ENCODE measurements at regions not wholly inside any gene's neighbourhood (a gene's known extent, or its start where the extent isn't known, plus 50 kb on each side); places are given as distances from the start of the nearest gene placed in this dataset.

- Histone ChIP-seq H3K27ac (ENCODE audit: low read length) (no peak overlapping the region), H3K4me3 (ENCODE audit: low read length) (no peak overlapping the region), H3K4me1 (ENCODE audit: low read length) (peaks cover 4% of the 10 kb centered on the region; the same call in 1 of the 2 replicates), H3K27me3 (ENCODE audit: low read depth, low read length) (no peaks in the 10 kb centered on the region), H2AFZ (ENCODE audit: low read depth, low read length) (no peak overlapping the region), H3K36me3 (replicated peaks; ENCODE audit: low read depth, low read length) (no peaks in the 10 kb centered on the region), H3K79me2 (ENCODE audit: low read length) (no peaks in the 10 kb centered on the region), H3K9me3 (ENCODE audit: insufficient read depth, low read length) (no peaks in the 10 kb centered on the region), H3K9ac (ENCODE audit: low read length) (no peak overlapping the region), H3K4me2 (ENCODE audit: low read length) (no peak overlapping the region), H4K20me1 (ENCODE audit: insufficient read depth, low read length) (no peaks in the 10 kb centered on the region)
- TF ChIP-seq CTCF (IDR thresholded peaks at IDR 0.05; ENCODE audit: low read depth, low read length), result no peak
- TF ChIP-seq EZH2phosphoT487 (IDR thresholded peaks at IDR 0.05; ENCODE audit: low read depth), result no peak
Measured at GRCh38 chr13:67285611-67286010, 55.5 kb upstream of the PCDH9 start.

- Histone ChIP-seq H3K36me3 (replicated peaks; ENCODE audit: low read depth, low read length) (no peaks in the 10 kb centered on the region), H2AFZ (ENCODE audit: low read depth, low read length) (no peak overlapping the region), H3K79me2 (ENCODE audit: low read length) (no peaks in the 10 kb centered on the region), H3K27ac (ENCODE audit: low read length) (no peak overlapping the region), H3K9me3 (ENCODE audit: insufficient read depth, low read length) (no peaks in the 10 kb centered on the region), H3K9ac (ENCODE audit: low read length) (no peak overlapping the region), H3K4me2 (ENCODE audit: low read length) (no peak overlapping the region), H3K27me3 (ENCODE audit: low read depth, low read length) (no peaks in the 10 kb centered on the region), H3K4me1 (ENCODE audit: low read length) (peaks cover 4% of the 10 kb centered on the region; the same call in 1 of the 2 replicates), H3K4me3 (ENCODE audit: low read length) (no peak overlapping the region), H4K20me1 (ENCODE audit: insufficient read depth, low read length) (no peaks in the 10 kb centered on the region)
- TF ChIP-seq EZH2phosphoT487 (IDR thresholded peaks at IDR 0.05; ENCODE audit: low read depth), result no peak
Measured at GRCh38 chr13:67283637-67284036, 53.5 kb upstream of the PCDH9 start.

GRCh38 chr13:67281466-67281865 lies 51.3 kb upstream of the PCDH9 start:
- no peaks in the 10 kb centered on the region for H3K27me3 ChIP-seq (ENCODE audit: low read depth, low read length)
- no peaks in the 10 kb centered on the region for H3K36me3 ChIP-seq (replicated peaks; ENCODE audit: low read depth, low read length)
- H3K4me1 ChIP-seq (ENCODE audit: low read length), result peaks cover 4% of the 10 kb centered on the region; the same call in 1 of the 2 replicates
- no peaks in the 10 kb centered on the region for H4K20me1 ChIP-seq (ENCODE audit: insufficient read depth, low read length)
- H3K9me3 ChIP-seq (ENCODE audit: insufficient read depth, low read length), result no peaks in the 10 kb centered on the region
- H3K4me3 ChIP-seq (ENCODE audit: low read length), result no peak overlapping the region
- no peak overlapping the region for H3K4me2 ChIP-seq (ENCODE audit: low read length)
- H2AFZ ChIP-seq (ENCODE audit: low read depth, low read length), result no peak overlapping the region
- H3K27ac ChIP-seq (ENCODE audit: low read length), result no peak overlapping the region
- TF ChIP-seq EZH2phosphoT487 (IDR thresholded peaks at IDR 0.05; ENCODE audit: low read depth) (no peak), CTCF (IDR thresholded peaks at IDR 0.05; ENCODE audit: low read depth, low read length) (no peak)
- no peak overlapping the region for H3K9ac ChIP-seq (ENCODE audit: low read length)
- no peaks in the 10 kb centered on the region for H3K79me2 ChIP-seq (ENCODE audit: low read length)
